ENCODE measurements at regions not wholly inside any gene's neighbourhood (a gene's known extent, or its start where the extent isn't known, plus 50 kb on each side); places are given as distances from the start of the nearest gene placed in this dataset.
"Not testable (repeated sequence)": the region's sequence is repeated elsewhere in the genome, so short reads cannot be mapped to it uniquely, and the experiment has no call there.

GRCh38 chr12:125493704-125494308 is 428.6 kb downstream of the AACS start:
- DNase-seq (ENCODE audit: low read depth): no peak

- DNase-seq (ENCODE audit: low read depth): no peak
These were observed 437.9 kb downstream of the AACS start for GRCh38 chr12:125503128-125503527.

- no peak for DNase-seq (ENCODE audit: low read depth)
These were observed 444.0 kb downstream of the AACS start for GRCh38 chr12:125509195-125509594.

- no peak for DNase-seq (ENCODE audit: low read depth)
These were observed 447.5 kb downstream of the AACS start for GRCh38 chr12:125512541-125513298.

- DNase-seq (ENCODE audit: low read depth): no peak
These were observed 450.7 kb downstream of the AACS start for GRCh38 chr12:125515887-125516286.

- no peak for DNase-seq (ENCODE audit: low read depth)
These were observed 452.8 kb downstream of the AACS start for GRCh38 chr12:125518074-125518473.

GRCh38 chr12:125519026-125519651 is 453.9 kb downstream of the AACS start:
- DNase-seq (ENCODE audit: low read depth): no peak

- DNase-seq (ENCODE audit: low read depth): no peak
These were observed 460.6 kb downstream of the AACS start for GRCh38 chr12:125525879-125526278.

GRCh38 chr12:125528281-125528680 is 463.0 kb downstream of the AACS start:
- no peak for DNase-seq (ENCODE audit: low read depth)

GRCh38 chr12:125530201-125530600 is 465.0 kb downstream of the AACS start:
- DNase-seq (ENCODE audit: low read depth): no peak

GRCh38 chr12:125530876-125531275 is 465.6 kb downstream of the AACS start:
- no peak for DNase-seq (ENCODE audit: low read depth)

GRCh38 chr12:125531574-125531973 is 466.3 kb downstream of the AACS start:
- no peak for DNase-seq (ENCODE audit: low read depth)

- no peak for DNase-seq (ENCODE audit: low read depth)
These were observed 468.3 kb downstream of the AACS start for GRCh38 chr12:125533434-125534029.

- no peak for DNase-seq (ENCODE audit: low read depth)
These were observed 473.4 kb downstream of the AACS start for GRCh38 chr12:125538401-125539199.

GRCh38 chr12:125540580-125541204 is 475.5 kb downstream of the AACS start:
- no peak for DNase-seq (ENCODE audit: low read depth)

GRCh38 chr12:125544960-125545359 is 479.7 kb downstream of the AACS start:
- DNase-seq (ENCODE audit: low read depth): no peak

GRCh38 chr12:125549171-125549570 is 483.9 kb downstream of the AACS start:
- no peak for DNase-seq (ENCODE audit: low read depth)

GRCh38 chr12:125549836-125550235 is 484.6 kb downstream of the AACS start:
- no peak for DNase-seq (ENCODE audit: low read depth)

GRCh38 chr12:125552295-125552694 is 487.1 kb downstream of the AACS start:
- DNase-seq (ENCODE audit: low read depth): no peak

GRCh38 chr12:125561008-125561407 is 495.8 kb downstream of the AACS start:
- DNase-seq (ENCODE audit: low read depth): not testable (repeated sequence)

GRCh38 chr12:125564753-125565152 is 499.5 kb downstream of the AACS start:
- DNase-seq (ENCODE audit: low read depth): no peak

GRCh38 chr12:125567581-125567980 is 502.3 kb downstream of the AACS start:
- no peak for DNase-seq (ENCODE audit: low read depth)
